Transverse colon (tissue), 3 donors: ENCODE measurements at regions not wholly inside any gene's neighbourhood (a gene's known extent, or its start where the extent isn't known, plus 50 kb on each side); places are given as distances from the start of the nearest gene placed in this dataset.

Source experiments
- CTCF ChIP-seq, 5 experiments: fragments of 200-600 bp in 3 of 5; fragments of 450-650 bp in 2 of 5; sonication (generic) in 3 of 5; IDR thresholded peaks; 1 replicate in 2 of 5; 2 replicates in 3 of 5; pipeline ENCODE4 v1.5.1; 2016 to 2017; ENCODE audit warnings: antibody characterized with exemption in 5 of 5, inconsistent platforms in 3 of 5, mild to moderate bottlenecking in 2 of 5, moderate library complexity in 1 of 5
- POLR2A ChIP-seq: fragments of 450-650 bp; IDR thresholded peaks from one replicate; pipeline ENCODE4 v1.6.1; 2016; ENCODE audit warnings: antibody characterized with exemption, mild to moderate bottlenecking, moderate library complexity

DNA sequence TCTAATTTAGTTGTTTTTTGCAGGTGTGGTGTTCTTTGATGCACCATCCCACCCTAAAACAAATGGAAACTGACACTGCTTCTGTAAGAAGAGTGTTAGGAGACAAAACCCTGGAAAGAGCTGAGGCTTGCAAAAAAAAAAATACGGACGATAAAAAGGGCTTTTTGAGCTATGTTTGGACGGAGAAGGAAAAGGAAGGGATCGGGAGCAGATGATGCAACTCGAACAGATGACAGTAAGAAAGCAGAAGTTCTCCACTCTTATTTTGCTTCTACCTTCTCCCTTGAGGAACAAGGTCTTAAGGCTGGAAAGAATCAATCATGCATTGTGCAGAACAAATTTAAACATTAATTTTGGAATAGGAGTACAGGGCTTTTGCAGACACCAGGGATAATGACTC, 136.7 kb downstream of the MAF start:
- TF ChIP-seq POLR2A (no peak), CTCF (IDR thresholded peaks at IDR 0.05) (no peak)
